Gastrocnemius medialis (tissue), 4 donors: ENCODE measurements at regions not wholly inside any gene's neighbourhood (a gene's known extent, or its start where the extent isn't known, plus 50 kb on each side); places are given as distances from the start of the nearest gene placed in this dataset.

Experiments
- CTCF ChIP-seq, 5 experiments: fragments of 450-650 bp in 3 of 5; fragments of 200-600 bp in 2 of 5; sonication (generic) in 2 of 5; IDR thresholded peaks in 4 of 5; conservative IDR thresholded peaks in 1 of 5; 1 replicate in 4 of 5; 2 replicates in 1 of 5; pipeline ENCODE4 v1.5.1; 2016 to 2019; ENCODE audit warnings: antibody characterized with exemption in 5 of 5, mild to moderate bottlenecking in 3 of 5, moderate library complexity in 3 of 5
- POLR2A ChIP-seq, 2 donors: fragments of 450-650 bp; IDR thresholded peaks; one replicate each; pipeline ENCODE4 v1.6.1; 2017; ENCODE audit warnings: antibody characterized with exemption in 2 of 2, mild to moderate bottlenecking in 2 of 2, moderate library complexity in 2 of 2

GRCh38 chr4:57182132-57182874 is 72.1 kb upstream of the IGFBP7 start:
- TF ChIP-seq CTCF (IDR thresholded peaks at IDR 0.05 in 4 of 5, conservative IDR thresholded peaks at IDR 0.05 in 1 of 5) (no peak), POLR2A (IDR thresholded peaks at IDR 0.05) (no peak)
